ENCODE measurements at regions not wholly inside any gene's neighbourhood (a gene's known extent, or its start where the extent isn't known, plus 50 kb on each side); places are given as distances from the start of the nearest gene placed in this dataset.
"Not testable (repeated sequence)": the region's sequence is repeated elsewhere in the genome, so short reads cannot be mapped to it uniquely, and the experiment has no call there.

- DNase-seq (ENCODE audit: low read depth in 4 of 4, low spot score in 2 of 4): no peak
Measured at GRCh38 chr5:52255308-52255707, 532.4 kb upstream of the ITGA1 start.

- no peak for DNase-seq (ENCODE audit: low read depth in 4 of 4, low spot score in 2 of 4)
Measured at GRCh38 chr5:52262844-52263243, 524.9 kb upstream of the ITGA1 start.

- DNase-seq (ENCODE audit: low read depth in 4 of 4, low spot score in 2 of 4): peak in 3 of 4 donors; percentile 19 to 33 (median 30)
Measured at GRCh38 chr5:52269401-52269800, 518.3 kb upstream of the ITGA1 start.

GRCh38 chr5:52269859-52270258, 517.9 kb upstream of the ITGA1 start:
- DNase-seq (ENCODE audit: low read depth in 4 of 4, low spot score in 2 of 4): no peak

- no peak for DNase-seq (ENCODE audit: low read depth in 4 of 4, low spot score in 2 of 4)
Measured at GRCh38 chr5:52275639-52276038, 512.1 kb upstream of the ITGA1 start.

- no peak for DNase-seq (ENCODE audit: low read depth in 4 of 4, low spot score in 2 of 4)
Measured at GRCh38 chr5:52277101-52277500, 510.6 kb upstream of the ITGA1 start.

GRCh38 chr5:52282647-52283046, 505.1 kb upstream of the ITGA1 start:
- DNase-seq (ENCODE audit: low read depth in 4 of 4, low spot score in 2 of 4): no peak

- DNase-seq (ENCODE audit: low read depth in 4 of 4, low spot score in 2 of 4): no peak
Measured at GRCh38 chr5:52283221-52283620, 504.5 kb upstream of the ITGA1 start.

- DNase-seq (ENCODE audit: low read depth in 4 of 4, low spot score in 2 of 4): no peak
Measured at GRCh38 chr5:52300703-52301372, 486.9 kb upstream of the ITGA1 start.

- not testable (repeated sequence) for DNase-seq (ENCODE audit: low read depth in 4 of 4, low spot score in 2 of 4)
Measured at GRCh38 chr5:52304816-52305215, 482.9 kb upstream of the ITGA1 start.

- no peak for DNase-seq (ENCODE audit: low read depth in 4 of 4, low spot score in 2 of 4)
Measured at GRCh38 chr5:52328220-52328806, 459.4 kb upstream of the ITGA1 start.

- no peak for DNase-seq (ENCODE audit: low read depth in 4 of 4, low spot score in 2 of 4)
Measured at GRCh38 chr5:52331725-52332124, 456.0 kb upstream of the ITGA1 start.

GRCh38 chr5:52334367-52334766, 453.3 kb upstream of the ITGA1 start:
- DNase-seq (ENCODE audit: low read depth in 4 of 4, low spot score in 2 of 4): no peak

GRCh38 chr5:52339285-52339684, 448.4 kb upstream of the ITGA1 start:
- DNase-seq (ENCODE audit: low read depth in 4 of 4, low spot score in 2 of 4): no peak

GRCh38 chr5:52342361-52342760, 445.4 kb upstream of the ITGA1 start:
- no peak for DNase-seq (ENCODE audit: low read depth in 4 of 4, low spot score in 2 of 4)

GRCh38 chr5:52356311-52356918, 431.3 kb upstream of the ITGA1 start:
- no peak for DNase-seq (ENCODE audit: low read depth in 4 of 4, low spot score in 2 of 4)

- peak in 1 of 4 donors; percentile 8 for DNase-seq (ENCODE audit: low read depth in 4 of 4, low spot score in 2 of 4)
Measured at GRCh38 chr5:52359261-52359660, 428.5 kb upstream of the ITGA1 start.

- DNase-seq (ENCODE audit: low read depth in 4 of 4, low spot score in 2 of 4): no peak
Measured at GRCh38 chr5:52360985-52361384, 426.7 kb upstream of the ITGA1 start.

GRCh38 chr5:52374286-52374685, 413.4 kb upstream of the ITGA1 start:
- no peak for DNase-seq (ENCODE audit: low read depth in 4 of 4, low spot score in 2 of 4)

GRCh38 chr5:52375969-52376368, 411.7 kb upstream of the ITGA1 start:
- DNase-seq (ENCODE audit: low read depth in 4 of 4, low spot score in 2 of 4): no peak

- DNase-seq (ENCODE audit: low read depth in 4 of 4, low spot score in 2 of 4): no peak
Measured at GRCh38 chr5:52376592-52376991, 411.1 kb upstream of the ITGA1 start.

- no peak for DNase-seq (ENCODE audit: low read depth in 4 of 4, low spot score in 2 of 4)
Measured at GRCh38 chr5:52378237-52378636, 409.5 kb upstream of the ITGA1 start.
